ENCODE measurements at regions not wholly inside any gene's neighbourhood (a gene's known extent, or its start where the extent isn't known, plus 50 kb on each side); places are given as distances from the start of the nearest gene placed in this dataset.

- intact Hi-C loops (cut with DNase I): no loop called here
- no peak for DNase-seq
These were observed 321.5 kb downstream of the NFIB start for GRCh38 chr9:13992138-13993088.

- intact Hi-C loops (cut with DNase I): no loop called here
These were observed 322.5 kb downstream of the NFIB start for GRCh38 chr9:13991395-13991794.

GRCh38 chr9:13990994-13991393 lies 322.9 kb downstream of the NFIB start:
- no peak for DNase-seq
- intact Hi-C loops (cut with DNase I): no loop called here

More at GRCh38 chr9:13991395-13991794, 322.5 kb downstream of the NFIB start:
- DNase-seq: no peak

- no peak for DNase-seq
- intact Hi-C loops (cut with DNase I): no loop called here
These were observed 323.6 kb downstream of the NFIB start for GRCh38 chr9:13990331-13990730.

GRCh38 chr9:13988944-13989343 lies 325.0 kb downstream of the NFIB start:
- no peak for DNase-seq
- intact Hi-C loops (cut with DNase I): no loop called here

GRCh38 chr9:13983607-13984006 lies 330.3 kb downstream of the NFIB start:
- intact Hi-C loops (cut with DNase I): no loop called here
- no peak for DNase-seq

- intact Hi-C loops (cut with DNase I): no loop called here
- DNase-seq: no peak
These were observed 334.0 kb downstream of the NFIB start for GRCh38 chr9:13979941-13980318.

GRCh38 chr9:13975611-13976290 lies 338.2 kb downstream of the NFIB start:
- no peak for DNase-seq
- intact Hi-C loops (cut with DNase I): loop anchor here (2.0 kb wide), 1 partner anchor 43 kb away; no protein-coding TSS in a partner anchor

GRCh38 chr9:13974891-13975290 lies 339.1 kb downstream of the NFIB start:
- DNase-seq: no peak
- intact Hi-C loops (cut with DNase I): no loop called here

GRCh38 chr9:13971966-13972655 lies 341.8 kb downstream of the NFIB start:
- intact Hi-C loops (cut with DNase I): no loop called here
- DNase-seq: no peak

- intact Hi-C loops (cut with DNase I): no loop called here
- DNase-seq: no peak
These were observed 342.5 kb downstream of the NFIB start for GRCh38 chr9:13971415-13971814.

- intact Hi-C loops (cut with DNase I): no loop called here
These were observed 343.5 kb downstream of the NFIB start for GRCh38 chr9:13970426-13970825.

GRCh38 chr9:13970018-13970417 lies 343.9 kb downstream of the NFIB start:
- intact Hi-C loops (cut with DNase I): no loop called here
- DNase-seq: no peak

More at GRCh38 chr9:13970426-13970825, 343.5 kb downstream of the NFIB start:
- DNase-seq: no peak

- DNase-seq: no peak
- intact Hi-C loops (cut with DNase I): no loop called here
These were observed 346.5 kb downstream of the NFIB start for GRCh38 chr9:13967438-13967837.

- intact Hi-C loops (cut with DNase I): no loop called here
- no peak for DNase-seq
These were observed 346.9 kb downstream of the NFIB start for GRCh38 chr9:13967011-13967410.

- intact Hi-C loops (cut with DNase I): no loop called here
- DNase-seq: peak in 31 of 42 donors; percentile 4 to 82 (median 39)
These were observed 350.8 kb downstream of the NFIB start for GRCh38 chr9:13963005-13963653.

- no peak for DNase-seq
- intact Hi-C loops (cut with DNase I): no loop called here
These were observed 351.9 kb downstream of the NFIB start for GRCh38 chr9:13962006-13962405.

GRCh38 chr9:13960011-13960765 lies 353.8 kb downstream of the NFIB start:
- intact Hi-C loops (cut with DNase I): no loop called here

GRCh38 chr9:13958672-13959071 lies 355.3 kb downstream of the NFIB start:
- intact Hi-C loops (cut with DNase I): no loop called here
- no peak for DNase-seq

More at GRCh38 chr9:13960011-13960765, 353.8 kb downstream of the NFIB start:
- no peak for DNase-seq

All from head of caudate nucleus (tissue), 42 donors.